GM20000 (cell line): ENCODE measurements at regions not wholly inside any gene's neighbourhood (a gene's known extent, or its start where the extent isn't known, plus 50 kb on each side); places are given as distances from the start of the nearest gene placed in this dataset.

Experiments
- DNase-seq: peaks from one replicate; pipeline ENCODE4 v3.0.0; 2012; ENCODE audit warnings: low spot score
- CTCF ChIP-seq: IDR thresholded peaks from 2 replicates; pipeline ENCODE4 v1.5.1; 2012; ENCODE audit warnings: mild to moderate bottlenecking, control low read depth; ENCODE audit errors: extremely low read depth, missing control alignments

- no peak for DNase-seq
These were observed 88.8 kb downstream of the OAT start for GRCh38 chr10:124329941-124330340.

GRCh38 chr10:124329362-124329761 lies 89.4 kb downstream of the OAT start:
- no peak for DNase-seq
- TF ChIP-seq CTCF = no peak

More at GRCh38 chr10:124329941-124330340, 88.8 kb downstream of the OAT start:
- no peak for TF ChIP-seq CTCF

GRCh38 chr10:124328477-124329220 lies 90.1 kb downstream of the OAT start:
- DNase-seq = no peak
- TF ChIP-seq CTCF = no peak

- no peak for TF ChIP-seq CTCF
- no peak for DNase-seq
These were observed 92.6 kb downstream of the OAT start for GRCh38 chr10:124325998-124326636.

- DNase-seq = no peak
- no peak for TF ChIP-seq CTCF
These were observed 93.1 kb downstream of the OAT start for GRCh38 chr10:124325633-124325914.

- no peak for DNase-seq
- no peak for TF ChIP-seq CTCF
These were observed 93.7 kb downstream of the OAT start for GRCh38 chr10:124324856-124325632.

GRCh38 chr10:124324451-124324850 lies 94.3 kb downstream of the OAT start:
- DNase-seq = no peak
- TF ChIP-seq CTCF = no peak
